ENCODE measurements at regions not wholly inside any gene's neighbourhood (a gene's known extent, or its start where the extent isn't known, plus 50 kb on each side); places are given as distances from the start of the nearest gene placed in this dataset.

- DNase-seq (ENCODE audit: low spot score): no peak
- 81% methylated on average over 3 of the region's 3 CpGs for WGBS
- Histone ChIP-seq H3K4me1 (ENCODE audit: control insufficient read depth in 4 of 4, insufficient read depth in 4 of 4, low read length in 3 of 4) (no peaks in the 10 kb centered on the region), H3K9me3 (ENCODE audit: control insufficient read depth in 4 of 4, low read length in 3 of 4) (no peaks in the 10 kb centered on the region), H3K4me3 (ENCODE audit: low read depth in 1 of 3, low read length in 3 of 3) (no peak overlapping the region), H3K9ac (ENCODE audit: low read depth in 1 of 2, low read length in 2 of 2) (no peak overlapping the region), H3K27ac (ENCODE audit: low read depth in 1 of 2, low read length in 2 of 2) (no peak overlapping the region), H3K27me3 (ENCODE audit: control insufficient read depth in 4 of 4, insufficient read depth in 4 of 4, low read length in 3 of 4) (no peaks in the 10 kb centered on the region), H3K36me3 (ENCODE audit: control insufficient read depth in 4 of 4, insufficient read depth in 3 of 4, low read depth in 1 of 4, low read length in 3 of 4) (no peaks in the 10 kb centered on the region)
- TF ChIP-seq GABPA (IDR thresholded peaks at IDR 0.05 in 1 of 2, conservative IDR thresholded peaks at IDR 0.05 in 1 of 2) (no peak), RAD21 (IDR thresholded peaks at IDR 0.05) (no peak), REST (IDR thresholded peaks at IDR 0.05) (no peak), ZBTB33 (IDR thresholded peaks at IDR 0.05) (no peak), HNF4G (IDR thresholded peaks at IDR 0.05) (no peak), FOXA2 (IDR thresholded peaks at IDR 0.05) (no peak), YY1 (IDR thresholded peaks at IDR 0.05) (no peak), JUND (IDR thresholded peaks at IDR 0.05) (no peak), NR2F2 (IDR thresholded peaks at IDR 0.05) (no peak), CTCF (IDR thresholded peaks at IDR 0.05; ENCODE audit: low read depth, low read length, missing input control) (no peak)
- TF ChIP-seq, protein P1, sequence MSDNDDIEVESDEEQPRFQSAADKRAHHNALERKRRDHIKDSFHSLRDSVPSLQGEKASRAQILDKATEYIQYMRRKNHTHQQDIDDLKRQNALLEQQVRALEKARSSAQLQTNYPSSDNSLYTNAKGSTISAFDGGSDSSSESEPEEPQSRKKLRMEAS (IDR thresholded peaks at IDR 0.05): no peak
These were observed 57.9 kb upstream of the PPP2R3A start for GRCh38 chr3:135907422-135908165.

DNA sequence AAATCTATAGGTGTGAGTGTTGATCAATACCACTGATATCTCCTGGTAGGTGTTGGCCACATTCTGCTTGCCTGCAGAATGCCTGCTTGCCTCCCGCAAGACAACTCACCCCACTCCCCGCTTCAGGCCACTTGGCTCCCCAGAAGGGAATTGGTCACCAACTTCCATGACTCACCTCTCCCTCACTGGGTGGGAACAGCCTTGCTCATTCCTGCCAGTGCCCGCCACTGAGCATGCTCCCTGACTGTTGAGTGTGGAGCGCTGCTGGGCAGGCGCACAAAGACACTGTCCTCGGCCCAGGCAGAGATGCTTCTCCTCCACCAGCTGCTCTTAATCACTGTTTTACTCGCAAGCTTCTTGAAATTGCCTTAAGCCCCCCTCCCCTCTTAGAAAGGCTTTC, 57.3 kb upstream of the PPP2R3A start:
- Histone ChIP-seq H3K27ac (ENCODE audit: low read depth in 1 of 2, low read length in 2 of 2) (no peak overlapping the region), H3K36me3 (ENCODE audit: control insufficient read depth in 4 of 4, insufficient read depth in 3 of 4, low read depth in 1 of 4, low read length in 3 of 4) (no peaks in the 10 kb centered on the region), H3K4me3 (ENCODE audit: low read depth in 1 of 3, low read length in 3 of 3) (no peak overlapping the region), H3K9ac (ENCODE audit: low read depth in 1 of 2, low read length in 2 of 2) (no peak overlapping the region), H3K4me1 (ENCODE audit: control insufficient read depth in 4 of 4, insufficient read depth in 4 of 4, low read length in 3 of 4) (no peaks in the 10 kb centered on the region), H3K9me3 (ENCODE audit: control insufficient read depth in 4 of 4, low read length in 3 of 4) (no peaks in the 10 kb centered on the region), H3K27me3 (ENCODE audit: control insufficient read depth in 4 of 4, insufficient read depth in 4 of 4, low read length in 3 of 4) (no peaks in the 10 kb centered on the region)
- DNase-seq (ENCODE audit: low spot score): no peak
- WGBS: 89% methylated on average over 7 of the region's 7 CpGs
- TF ChIP-seq GABPA (IDR thresholded peaks at IDR 0.05 in 1 of 2, conservative IDR thresholded peaks at IDR 0.05 in 1 of 2): no peak

Data from liver (tissue), 8 donors.